ENCODE measurements at regions not wholly inside any gene's neighbourhood (a gene's known extent, or its start where the extent isn't known, plus 50 kb on each side); places are given as distances from the start of the nearest gene placed in this dataset.

DNA sequence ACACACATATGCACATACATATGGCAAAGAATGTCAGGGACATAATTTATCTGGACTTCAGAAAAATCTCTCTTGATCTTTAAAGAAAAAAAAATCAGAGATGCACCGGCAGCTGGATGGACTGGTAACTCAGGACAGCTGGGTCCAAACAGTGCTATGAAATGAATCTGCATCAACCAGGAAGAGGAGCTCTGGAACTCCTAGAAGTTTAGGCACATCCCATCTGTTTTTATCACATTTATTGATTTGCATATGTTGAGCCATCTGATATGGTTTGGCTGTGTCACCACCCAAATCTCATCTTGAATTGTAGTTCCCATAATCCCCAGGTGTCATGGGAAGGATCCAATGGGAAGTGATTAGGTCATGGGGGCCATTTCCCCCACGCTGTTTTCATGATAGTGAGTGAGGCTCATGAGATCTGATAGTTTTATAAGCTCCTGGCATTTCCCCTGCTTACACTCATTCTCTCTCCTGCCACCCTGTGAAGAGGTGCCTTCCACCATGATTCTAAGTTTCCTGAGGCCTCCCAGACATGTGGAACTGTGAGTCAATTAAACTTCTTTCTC is 87.7 kb upstream of the AKIP1 start:
- no peak for DNase-seq

DNA sequence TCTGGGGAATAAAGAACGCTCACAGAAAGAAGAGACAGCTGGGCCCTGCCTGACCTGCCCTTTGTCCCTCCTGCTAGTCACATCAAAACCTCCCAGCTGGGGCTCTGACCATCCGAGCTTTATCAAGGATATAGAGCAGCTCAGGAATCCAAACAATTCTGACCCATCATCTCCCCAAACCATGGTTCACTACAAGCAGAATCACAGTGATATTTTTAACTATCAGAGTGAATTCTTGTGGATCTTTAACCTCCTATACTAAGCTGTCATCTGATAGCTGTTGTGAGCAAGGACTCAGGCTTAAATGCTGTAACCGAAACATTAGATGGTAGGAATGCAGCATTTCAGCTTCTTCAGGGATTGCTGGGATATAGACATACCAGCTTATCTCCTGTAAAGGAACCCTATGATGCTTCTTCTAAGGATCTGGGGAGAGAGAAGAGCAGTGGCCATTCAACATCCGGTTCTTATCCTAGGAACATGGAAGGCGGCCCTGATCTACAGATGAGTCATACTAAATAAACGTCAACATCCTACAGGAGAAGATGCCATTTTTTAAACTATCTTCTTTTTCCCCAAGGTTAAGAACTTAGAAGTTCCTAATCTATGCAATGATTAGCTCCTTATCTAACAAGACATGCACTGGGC is 84.7 kb upstream of the AKIP1 start:
- DNase-seq: no peak

DNA sequence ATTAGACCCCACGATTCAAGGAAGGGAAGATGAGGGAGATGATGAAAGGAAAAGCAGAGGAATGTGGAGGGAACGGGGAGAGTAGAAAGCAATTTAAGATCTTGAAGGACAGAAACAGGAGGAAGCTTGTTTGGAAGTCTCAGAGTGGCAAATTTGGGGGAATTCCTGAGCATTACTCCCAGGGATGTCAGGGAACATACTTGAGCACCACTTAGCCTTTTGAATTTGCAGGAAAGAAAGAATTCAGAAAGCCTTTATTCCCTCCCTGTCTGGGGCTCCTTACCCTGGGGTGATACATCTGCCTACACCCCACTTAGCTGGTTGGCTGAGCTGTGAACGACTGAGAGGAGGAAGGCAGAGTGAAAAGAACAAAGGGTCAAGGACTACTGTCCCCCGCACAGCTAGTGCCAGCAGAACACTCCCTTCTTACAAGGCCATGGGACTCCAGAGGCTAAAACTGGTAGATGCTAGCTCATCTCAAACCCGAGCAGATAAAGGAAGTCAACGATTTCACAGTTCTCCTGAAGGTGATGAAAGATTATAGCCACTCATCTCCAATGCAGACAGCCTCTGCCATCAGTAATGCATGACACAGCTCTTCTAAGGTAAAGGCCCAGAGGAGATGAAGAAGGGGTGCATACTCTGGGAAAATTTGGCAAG is 84.0 kb upstream of the AKIP1 start:
- DNase-seq: no peak

DNA sequence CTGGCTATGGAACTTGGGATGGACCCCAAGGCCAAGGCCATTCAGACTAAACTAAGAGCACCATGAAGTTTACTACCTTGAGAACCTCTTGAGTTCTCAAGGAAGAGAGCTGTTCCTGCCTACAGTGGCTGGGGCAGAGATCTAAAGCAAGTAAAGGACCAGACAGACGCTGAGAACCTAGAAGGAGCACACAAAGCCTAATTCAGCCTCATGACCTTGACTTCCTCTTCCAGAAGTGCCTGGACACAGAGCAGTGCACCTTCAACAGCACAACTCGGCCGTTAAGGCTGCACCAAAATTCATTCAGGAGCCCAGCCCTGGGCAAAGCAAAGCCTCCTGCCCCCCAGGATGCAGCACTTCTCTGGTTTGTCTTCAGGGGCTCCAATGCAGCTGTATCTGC is 82.9 kb upstream of the AKIP1 start:
- DNase-seq: no peak

DNA sequence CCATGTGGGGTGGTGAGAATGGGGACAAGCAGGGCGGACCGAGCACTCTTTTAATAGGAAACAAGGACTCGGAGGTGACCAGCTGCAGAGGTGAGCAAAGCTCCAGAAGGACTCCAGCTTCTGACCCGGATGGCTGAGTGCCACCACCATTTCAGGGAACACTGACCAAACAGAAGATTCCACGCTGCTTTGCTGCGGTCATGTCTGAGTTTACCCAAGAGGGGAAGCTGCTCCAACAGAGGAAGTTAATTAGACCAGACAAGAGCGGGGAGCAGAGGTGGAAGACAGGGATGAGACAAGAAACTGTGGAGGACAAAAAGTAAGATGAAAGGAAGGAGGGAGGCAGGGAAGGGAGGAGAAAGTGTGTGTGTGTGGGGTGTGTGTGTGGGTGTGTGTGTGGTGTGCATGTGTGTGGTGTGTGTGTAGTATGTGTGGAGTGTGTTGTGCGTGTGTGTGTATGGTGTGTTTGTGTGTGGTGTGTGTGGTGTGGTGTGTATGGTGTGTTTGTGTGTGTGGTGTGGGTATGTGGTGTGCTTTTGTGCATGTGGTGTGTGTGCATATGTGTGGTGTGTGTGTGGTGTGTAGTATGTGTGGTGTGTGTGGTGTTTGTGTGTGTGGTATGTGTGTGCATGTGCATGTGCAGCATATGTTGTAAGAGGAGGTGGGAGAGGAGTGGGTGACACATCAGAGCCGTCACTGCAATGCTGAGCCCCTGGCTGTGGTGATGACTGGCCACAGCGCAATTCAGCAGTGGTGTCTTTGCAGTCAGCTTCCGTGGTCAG is 82.2 kb upstream of the AKIP1 start:
- DNase-seq: peak in 1 of 56 donors; percentile 19

DNA sequence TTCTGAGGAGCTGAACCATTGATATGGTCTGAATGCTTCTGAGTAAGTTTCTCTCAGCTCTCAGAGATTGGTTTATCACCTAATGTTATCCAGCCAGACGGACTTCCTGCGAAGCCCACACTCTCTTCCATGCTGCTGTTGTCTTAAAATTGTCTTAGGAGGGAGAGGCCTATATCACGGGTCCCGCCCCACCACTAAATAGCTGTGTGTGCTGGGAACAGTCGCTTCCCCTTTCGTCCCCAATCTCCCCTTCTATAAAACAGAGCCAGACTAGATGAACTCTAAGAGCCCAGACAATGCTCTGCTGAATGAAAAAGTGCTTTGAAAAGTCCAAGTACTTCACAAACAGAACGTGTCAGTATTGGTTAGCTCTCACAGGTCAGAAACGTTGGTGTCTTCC is 81.4 kb upstream of the AKIP1 start:
- DNase-seq: no peak

DNA sequence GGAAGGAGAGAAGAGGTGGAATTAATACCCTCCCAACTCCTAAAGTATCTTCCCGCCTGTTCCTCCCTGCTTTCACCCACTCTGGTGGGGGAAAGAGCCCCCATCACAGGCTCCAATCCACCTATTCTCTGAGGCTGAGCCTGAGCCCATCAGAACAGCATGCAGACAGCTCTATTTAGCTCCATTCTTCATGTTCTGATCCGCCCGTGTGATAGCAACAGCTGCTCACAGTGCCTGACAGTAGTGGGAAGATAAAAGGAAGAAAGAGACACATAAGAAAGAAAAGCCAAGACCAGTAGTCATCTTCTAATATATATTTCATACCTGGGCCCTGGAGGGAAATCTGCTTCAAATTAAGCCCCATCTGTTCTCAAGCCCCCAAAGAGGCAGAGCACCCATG is 80.3 kb upstream of the AKIP1 start:
- peak in 2 of 56 donors; percentile 21 to 32 for DNase-seq

DNA sequence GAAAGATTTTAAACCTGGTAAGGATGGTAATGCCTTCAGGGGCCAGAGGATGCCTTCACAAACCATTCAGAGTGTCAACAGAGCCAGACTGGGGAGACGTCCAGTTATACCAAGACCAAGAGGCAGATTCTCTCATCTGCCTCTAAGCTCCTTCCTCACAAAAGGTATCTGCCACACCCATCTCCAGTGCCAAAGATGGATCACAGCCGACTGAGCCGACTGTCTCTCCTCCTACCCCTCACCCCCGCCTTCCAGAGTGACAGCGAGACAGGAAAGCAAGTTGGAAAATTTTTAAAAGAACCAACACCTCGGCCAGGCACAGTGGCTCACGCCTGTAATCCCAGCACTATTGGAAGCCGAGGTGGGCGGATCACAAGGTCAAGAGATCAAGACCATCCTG is 79.1 kb upstream of the AKIP1 start:
- DNase-seq: peak in 12 of 56 donors; percentile 12 to 46 (median 26)

DNA sequence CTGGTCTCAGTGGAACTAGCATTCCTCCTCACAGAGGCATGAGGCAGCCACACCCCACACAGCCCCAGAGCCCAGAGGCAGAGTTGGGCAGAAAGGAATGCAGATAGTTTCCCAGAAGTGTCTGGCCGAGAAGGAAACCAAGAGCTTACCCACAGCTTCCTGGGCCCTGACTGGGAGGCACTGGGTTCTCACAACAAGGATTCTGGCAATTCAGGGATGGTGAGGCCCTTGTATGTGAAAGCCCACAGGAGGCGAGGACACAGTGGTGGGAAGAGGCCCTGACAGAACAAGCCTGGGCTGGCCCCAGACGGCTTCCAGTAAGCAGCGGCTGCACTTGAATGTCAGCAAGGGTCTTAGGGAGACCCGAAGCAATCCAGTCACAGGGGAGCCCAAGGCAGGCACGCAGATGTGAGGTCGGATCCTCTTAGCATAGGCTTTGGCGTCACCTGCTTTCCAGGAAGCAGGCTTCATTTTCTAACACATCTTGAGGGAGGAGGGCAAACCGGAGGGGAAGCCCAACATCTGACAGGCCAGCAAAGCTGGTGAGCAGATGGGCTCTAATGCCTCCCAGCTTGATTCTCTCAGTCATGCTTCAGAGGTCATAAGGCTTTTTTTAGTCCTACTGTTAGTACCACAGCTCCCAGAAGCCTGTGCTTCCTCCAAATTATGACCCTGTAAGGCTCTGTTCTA is 78.3 kb upstream of the AKIP1 start:
- DNase-seq: no peak

DNA sequence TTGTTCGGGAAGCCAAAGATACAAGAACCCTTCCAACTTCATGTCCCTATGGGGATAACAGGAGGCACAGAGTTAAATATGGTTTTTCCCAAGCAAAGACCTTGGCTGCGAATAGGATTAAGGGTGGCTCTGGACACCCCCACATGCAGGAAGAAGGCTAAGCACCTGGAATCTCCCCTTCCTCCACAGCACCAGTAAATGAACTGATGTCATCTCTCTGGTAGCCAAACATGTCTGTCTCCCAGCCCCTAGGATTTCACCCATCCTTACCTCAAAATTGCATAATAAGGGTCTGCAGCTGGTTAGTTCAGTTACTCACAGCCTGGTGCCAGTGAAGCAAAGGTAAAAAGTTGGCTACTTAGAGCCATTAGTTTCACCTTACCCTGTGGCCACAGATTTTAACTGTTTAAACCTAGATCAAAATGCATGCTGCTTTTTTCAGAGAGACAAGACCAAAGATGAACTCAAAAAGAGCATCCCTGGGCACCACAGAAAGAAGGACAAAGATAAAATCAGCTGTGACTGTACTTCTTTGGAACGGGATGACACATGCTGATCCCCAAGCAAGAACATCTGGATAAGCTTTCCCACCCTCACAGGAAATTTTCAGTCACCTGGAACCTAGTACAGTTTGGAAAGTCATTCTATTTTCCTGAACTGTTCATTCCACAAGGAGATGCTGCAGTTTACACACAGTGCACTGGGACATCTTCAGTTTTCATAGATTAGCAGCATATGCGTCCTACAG is 77.2 kb upstream of the AKIP1 start:
- DNase-seq: no peak

DNA sequence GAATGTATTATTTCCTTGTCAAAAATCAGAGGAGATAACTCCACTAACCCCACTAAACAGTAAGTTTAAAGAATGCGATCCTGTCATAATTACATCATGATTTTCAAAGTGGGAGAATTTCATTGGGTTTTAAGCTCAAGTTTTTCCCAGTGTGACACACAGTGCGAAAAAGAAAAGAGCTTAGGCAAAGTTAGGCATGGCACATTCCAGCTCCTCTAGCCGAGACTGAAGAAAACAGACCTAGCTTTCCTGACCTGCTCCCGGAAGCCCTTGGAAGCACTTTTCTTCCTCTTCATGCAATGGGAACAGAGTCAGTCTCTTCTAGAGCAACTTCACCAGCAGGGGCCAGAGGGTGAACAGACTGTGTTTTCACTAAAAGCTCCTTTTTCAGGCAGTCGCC is 76.6 kb upstream of the AKIP1 start:
- DNase-seq: no peak

DNA sequence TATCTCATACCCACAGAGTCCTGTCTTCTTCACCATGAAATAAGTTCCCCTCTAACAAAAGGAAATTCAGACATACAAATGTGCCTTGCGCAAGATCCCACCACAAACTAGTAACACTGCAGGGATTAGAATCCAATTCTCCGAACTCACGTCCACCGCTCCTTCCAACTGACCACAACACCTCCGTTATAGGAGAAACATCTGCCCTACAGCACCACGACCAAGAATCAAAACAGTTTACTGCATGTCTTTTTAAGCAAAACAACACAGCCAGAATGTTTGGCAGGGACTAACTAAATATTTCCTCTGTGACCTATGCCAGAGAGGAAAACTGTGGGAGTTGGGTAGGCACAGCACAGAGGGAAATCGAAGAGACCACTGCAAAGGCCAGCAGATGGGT is 72.7 kb upstream of the AKIP1 start:
- no peak for DNase-seq

DNA sequence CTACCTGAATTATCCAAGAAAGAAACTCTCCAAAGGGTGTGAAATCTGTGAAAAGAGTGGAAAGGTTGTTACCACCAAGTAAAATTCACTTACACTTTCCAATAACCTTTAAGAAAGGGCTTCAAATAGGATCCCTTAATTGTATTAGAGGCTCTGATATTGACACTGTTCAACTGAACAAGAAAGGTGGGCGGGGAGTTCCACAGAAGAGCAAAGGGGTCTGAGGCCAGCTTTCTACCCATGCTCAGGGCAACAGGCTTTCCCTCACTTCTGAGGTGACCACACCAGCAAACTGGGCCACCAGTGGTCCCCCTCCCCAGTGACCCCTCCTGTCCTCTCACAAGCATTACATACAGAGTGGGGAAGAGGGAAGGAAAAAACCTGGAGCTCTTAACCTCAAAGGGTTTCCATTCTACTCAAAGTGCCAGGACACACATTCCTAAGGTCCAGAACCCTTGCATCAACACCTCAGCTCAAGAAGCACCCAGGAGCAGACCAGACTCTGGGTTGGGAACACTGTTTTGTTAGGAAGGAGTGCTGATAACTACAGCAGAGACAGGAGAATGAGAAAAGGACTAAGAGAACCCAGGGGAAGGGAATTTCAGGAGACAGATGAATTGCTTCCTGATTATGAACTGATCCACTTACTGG is 71.6 kb upstream of the AKIP1 start:
- DNase-seq: no peak

DNA sequence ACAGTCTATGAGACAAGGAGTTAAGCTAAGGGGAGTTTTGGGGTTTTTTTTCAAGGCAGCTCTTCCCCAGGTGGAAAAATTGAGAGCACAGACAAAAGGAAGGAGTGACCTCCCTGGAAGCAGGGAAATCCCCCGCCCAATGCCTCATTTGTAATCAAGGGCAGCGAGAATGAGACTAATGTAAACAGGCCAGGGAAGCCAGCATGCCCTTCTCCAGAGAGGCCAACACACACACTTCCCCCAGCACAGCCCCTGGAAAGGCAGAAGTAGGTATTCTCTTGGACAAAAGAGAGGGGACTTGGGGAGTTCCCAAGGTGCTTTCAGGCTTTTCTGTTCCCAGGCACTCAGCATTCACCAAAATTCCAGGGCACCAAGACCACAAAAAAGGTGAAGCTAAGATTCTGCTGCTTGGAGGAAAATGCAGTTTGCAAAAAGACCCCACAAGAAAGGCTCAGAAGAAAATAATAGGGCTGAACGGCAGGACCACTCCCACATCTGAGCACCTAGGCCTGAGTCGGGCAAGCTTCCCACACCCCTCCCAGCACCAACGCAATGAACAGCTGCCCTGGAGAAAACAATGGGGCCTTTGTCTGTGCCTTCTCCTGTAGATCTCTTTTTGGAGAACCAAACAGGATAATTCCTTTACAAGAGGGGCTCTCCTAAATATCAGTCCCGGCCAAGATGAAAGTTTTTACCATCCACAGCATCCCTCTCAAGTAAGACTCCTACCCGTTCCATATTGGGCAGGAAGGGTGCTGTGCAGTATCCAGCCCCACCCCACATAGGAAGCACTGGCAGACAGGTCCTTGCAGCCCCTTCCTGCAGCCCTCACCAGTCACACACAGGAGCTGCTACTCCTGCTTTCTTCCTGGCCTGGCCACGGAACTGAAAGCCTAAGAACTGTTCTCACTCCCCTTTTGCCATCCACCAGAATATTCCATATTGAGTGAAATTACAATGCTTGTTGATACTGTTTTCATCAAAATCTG is 70.7 kb upstream of the AKIP1 start:
- peak in 33 of 56 donors; percentile 3 to 59 (median 29) for DNase-seq

DNA sequence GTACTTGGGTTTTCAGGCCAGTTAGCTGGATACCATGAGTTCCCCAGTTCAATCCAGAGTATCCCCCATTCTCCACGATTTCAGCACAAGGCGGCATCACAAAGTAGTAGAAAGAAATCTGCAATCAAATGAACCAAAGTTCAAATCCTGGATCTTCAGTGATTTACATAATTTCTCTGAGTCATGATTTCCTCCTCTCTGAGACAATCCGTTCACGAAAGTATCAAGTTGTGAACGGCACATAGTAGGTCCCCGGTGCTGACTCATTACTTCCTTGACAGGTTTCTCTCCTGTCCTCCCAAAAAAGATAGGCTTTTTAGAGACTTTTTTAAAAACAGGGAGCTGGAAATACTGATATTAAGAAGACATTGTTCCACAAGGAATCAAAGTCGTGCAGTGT is 69.1 kb upstream of the AKIP1 start:
- no peak for DNase-seq

DNA sequence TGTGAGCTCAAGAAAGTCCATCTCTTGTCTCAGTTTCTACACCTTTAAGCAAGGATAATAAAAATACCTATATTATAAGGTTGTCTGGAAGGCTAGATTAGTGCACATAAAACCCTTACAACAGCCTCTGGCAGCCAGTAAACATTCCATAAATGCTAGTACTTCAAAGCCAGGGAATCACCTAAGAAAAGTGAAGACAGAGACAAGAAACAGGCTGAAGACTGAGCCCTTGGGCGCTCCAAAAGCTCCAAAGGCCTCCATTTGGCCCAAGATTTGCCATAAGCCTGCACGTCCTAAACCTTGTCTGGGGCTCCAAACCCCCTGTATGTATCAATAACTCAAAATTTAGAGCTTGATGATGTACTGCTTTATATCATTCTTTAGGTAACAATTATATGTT is 52.2 kb upstream of the AKIP1 start:
- DNase-seq: no peak
